ENCODE measurements at regions not wholly inside any gene's neighbourhood (a gene's known extent, or its start where the extent isn't known, plus 50 kb on each side); places are given as distances from the start of the nearest gene placed in this dataset.

GRCh38 chr4:115310641-115311040, 197.2 kb upstream of the NDST4 start:
- no peaks in the 10 kb centered on the region for H3K27me3 Mint-ChIP-seq
- ATAC-seq (ENCODE audit: low read depth): no peak
- H3K4me1 Mint-ChIP-seq: no peaks in the 10 kb centered on the region
- no peak overlapping the region for H3K27ac Mint-ChIP-seq
- no peaks in the 10 kb centered on the region for H3K9me3 Mint-ChIP-seq
- H3K4me3 Mint-ChIP-seq: no peak overlapping the region
- POLR2A ChIA-PET: no interaction called here
- no peak for DNase-seq
- no peaks in the 10 kb centered on the region for H3K36me3 Mint-ChIP-seq

GRCh38 chr4:115294717-115295116, 181.3 kb upstream of the NDST4 start:
- H3K4me3 Mint-ChIP-seq: no peak overlapping the region
- DNase-seq: no peak
- no peak for ATAC-seq (ENCODE audit: low read depth)
- no peak overlapping the region for H3K27ac Mint-ChIP-seq
- no peaks in the 10 kb centered on the region for H3K9me3 Mint-ChIP-seq
- H3K4me1 Mint-ChIP-seq: peaks cover 1% of the 10 kb centered on the region
- no peaks in the 10 kb centered on the region for H3K36me3 Mint-ChIP-seq
- no peaks in the 10 kb centered on the region for H3K27me3 Mint-ChIP-seq
- POLR2A ChIA-PET: no interaction called here

- no peak overlapping the region for H3K27ac Mint-ChIP-seq
- no peaks in the 10 kb centered on the region for H3K9me3 Mint-ChIP-seq
- H3K4me1 Mint-ChIP-seq: peaks cover 1% of the 10 kb centered on the region
- ATAC-seq (ENCODE audit: low read depth) (no peak), DNase-seq (no peak)
- no peak overlapping the region for H3K4me3 Mint-ChIP-seq
- H3K27me3 Mint-ChIP-seq: no peaks in the 10 kb centered on the region
- POLR2A ChIA-PET: no interaction called here
- H3K36me3 Mint-ChIP-seq: no peaks in the 10 kb centered on the region
Observed at GRCh38 chr4:115293093-115293462, 179.7 kb upstream of the NDST4 start.

- no peaks in the 10 kb centered on the region for H3K36me3 Mint-ChIP-seq
- H3K4me1 Mint-ChIP-seq: peaks cover 1% of the 10 kb centered on the region
- POLR2A ChIA-PET: no interaction called here
- no peak overlapping the region for H3K4me3 Mint-ChIP-seq
- ATAC-seq (ENCODE audit: low read depth) (no peak), DNase-seq (no peak)
- no peak overlapping the region for H3K27ac Mint-ChIP-seq
- H3K27me3 Mint-ChIP-seq: no peaks in the 10 kb centered on the region
- H3K9me3 Mint-ChIP-seq: no peaks in the 10 kb centered on the region
Observed at GRCh38 chr4:115292320-115293092, 179.1 kb upstream of the NDST4 start.

- H3K4me1 Mint-ChIP-seq: peaks cover under 1% of the 10 kb centered on the region
- POLR2A ChIA-PET: no interaction called here
- H3K27me3 Mint-ChIP-seq: no peaks in the 10 kb centered on the region
- H3K36me3 Mint-ChIP-seq: no peaks in the 10 kb centered on the region
- DNase-seq: no peak
- no peak for ATAC-seq (ENCODE audit: low read depth)
- no peak overlapping the region for H3K27ac Mint-ChIP-seq
- H3K9me3 Mint-ChIP-seq: no peaks in the 10 kb centered on the region
- no peak overlapping the region for H3K4me3 Mint-ChIP-seq
Observed at GRCh38 chr4:115287426-115287825, 174.0 kb upstream of the NDST4 start.

GRCh38 chr4:115279330-115279729, 165.9 kb upstream of the NDST4 start:
- POLR2A ChIA-PET: no interaction called here
- H3K4me1 Mint-ChIP-seq: peaks cover 1% of the 10 kb centered on the region
- H3K4me3 Mint-ChIP-seq: no peak overlapping the region
- H3K27me3 Mint-ChIP-seq: no peaks in the 10 kb centered on the region
- H3K27ac Mint-ChIP-seq: no peak overlapping the region
- DNase-seq (no peak), ATAC-seq (ENCODE audit: low read depth) (no peak)
- no peaks in the 10 kb centered on the region for H3K36me3 Mint-ChIP-seq
- H3K9me3 Mint-ChIP-seq: peaks cover 1% of the 10 kb centered on the region

- POLR2A ChIA-PET: no interaction called here
Observed at GRCh38 chr4:115278830-115279229, 165.4 kb upstream of the NDST4 start.

GRCh38 chr4:115275615-115276014, 162.2 kb upstream of the NDST4 start:
- POLR2A ChIA-PET: no interaction called here
- H3K4me3 Mint-ChIP-seq: no peak overlapping the region
- DNase-seq (no peak), ATAC-seq (ENCODE audit: low read depth) (no peak)
- H3K36me3 Mint-ChIP-seq: no peaks in the 10 kb centered on the region
- peaks cover 2% of the 10 kb centered on the region for H3K9me3 Mint-ChIP-seq
- H3K27me3 Mint-ChIP-seq: no peaks in the 10 kb centered on the region
- peaks cover 1% of the 10 kb centered on the region for H3K4me1 Mint-ChIP-seq
- H3K27ac Mint-ChIP-seq: no peak overlapping the region

More at GRCh38 chr4:115278830-115279229, 165.4 kb upstream of the NDST4 start:
- peaks cover 1% of the 10 kb centered on the region for H3K4me1 Mint-ChIP-seq
- H3K27me3 Mint-ChIP-seq: no peaks in the 10 kb centered on the region
- no peak overlapping the region for H3K4me3 Mint-ChIP-seq
- no peak for DNase-seq
- no peak overlapping the region for H3K27ac Mint-ChIP-seq
- H3K36me3 Mint-ChIP-seq: no peaks in the 10 kb centered on the region
- no peak for ATAC-seq (ENCODE audit: low read depth)
- H3K9me3 Mint-ChIP-seq: peaks cover 1% of the 10 kb centered on the region

GRCh38 chr4:115274545-115274944, 161.1 kb upstream of the NDST4 start:
- H3K27me3 Mint-ChIP-seq: no peaks in the 10 kb centered on the region
- DNase-seq (no peak), ATAC-seq (ENCODE audit: low read depth) (no peak)
- POLR2A ChIA-PET: no interaction called here
- no peaks in the 10 kb centered on the region for H3K36me3 Mint-ChIP-seq
- peaks cover 1% of the 10 kb centered on the region for H3K4me1 Mint-ChIP-seq
- H3K27ac Mint-ChIP-seq: no peak overlapping the region
- H3K9me3 Mint-ChIP-seq: peaks cover 2% of the 10 kb centered on the region
- no peak overlapping the region for H3K4me3 Mint-ChIP-seq

- ATAC-seq (ENCODE audit: low read depth) (no peak), DNase-seq (no peak)
- Mint-ChIP-seq H3K9me3 (peaks cover 2% of the 10 kb centered on the region), H3K4me1 (peaks cover 1% of the 10 kb centered on the region), H3K27ac (no peak overlapping the region), H3K4me3 (no peak overlapping the region), H3K27me3 (no peaks in the 10 kb centered on the region), H3K36me3 (no peaks in the 10 kb centered on the region)
- POLR2A ChIA-PET: no interaction called here
Observed at GRCh38 chr4:115272594-115272993, 159.2 kb upstream of the NDST4 start.

GRCh38 chr4:115272185-115272584, 158.8 kb upstream of the NDST4 start:
- POLR2A ChIA-PET: no interaction called here
- Mint-ChIP-seq H3K4me3 (no peak overlapping the region), H3K36me3 (no peaks in the 10 kb centered on the region), H3K27me3 (no peaks in the 10 kb centered on the region), H3K9me3 (peaks cover 1% of the 10 kb centered on the region), H3K4me1 (peaks cover 1% of the 10 kb centered on the region), H3K27ac (no peak overlapping the region)
- ATAC-seq (ENCODE audit: low read depth) (no peak), DNase-seq (no peak)

- no peaks in the 10 kb centered on the region for H3K36me3 Mint-ChIP-seq
- peaks cover 2% of the 10 kb centered on the region for H3K9me3 Mint-ChIP-seq
- ATAC-seq (ENCODE audit: low read depth) (no peak), DNase-seq (no peak)
- POLR2A ChIA-PET: no interaction called here
- no peaks in the 10 kb centered on the region for H3K27me3 Mint-ChIP-seq
- no peaks in the 10 kb centered on the region for H3K4me1 Mint-ChIP-seq
- H3K4me3 Mint-ChIP-seq: no peak overlapping the region
- H3K27ac Mint-ChIP-seq: no peak overlapping the region
Observed at GRCh38 chr4:115260195-115260594, 146.8 kb upstream of the NDST4 start.

- Mint-ChIP-seq H3K27ac (no peak overlapping the region), H3K4me1 (no peaks in the 10 kb centered on the region), H3K4me3 (no peak overlapping the region), H3K36me3 (no peaks in the 10 kb centered on the region), H3K27me3 (no peaks in the 10 kb centered on the region), H3K9me3 (peaks cover 2% of the 10 kb centered on the region)
- DNase-seq (no peak), ATAC-seq (ENCODE audit: low read depth) (no peak)
- POLR2A ChIA-PET: no interaction called here
Observed at GRCh38 chr4:115259642-115260041, 146.2 kb upstream of the NDST4 start.

- Mint-ChIP-seq H3K9me3 (no peaks in the 10 kb centered on the region), H3K4me3 (no peak overlapping the region), H3K27ac (no peak overlapping the region), H3K4me1 (no peaks in the 10 kb centered on the region), H3K27me3 (no peaks in the 10 kb centered on the region), H3K36me3 (no peaks in the 10 kb centered on the region)
- DNase-seq (no peak), ATAC-seq (ENCODE audit: low read depth) (no peak)
- POLR2A ChIA-PET: no interaction called here
Observed at GRCh38 chr4:115249808-115250207, 136.4 kb upstream of the NDST4 start.
